AG09309 (cell line): ENCODE measurements at regions not wholly inside any gene's neighbourhood (a gene's known extent, or its start where the extent isn't known, plus 50 kb on each side); places are given as distances from the start of the nearest gene placed in this dataset.
"Not testable (repeated sequence)": the region's sequence is repeated elsewhere in the genome, so short reads cannot be mapped to it uniquely, and the experiment has no call there.

Source experiments
- DNase-seq: peaks from one replicate; pipeline ENCODE4 v3.0.0-alpha.2; 2010; ENCODE audit warnings: low read depth
- H3K4me3 ChIP-seq: 2 replicates; pipeline ENCODE4 v1.5.1; 2011; ENCODE audit warnings: mild to moderate bottlenecking, low read depth, low read length, moderate library complexity; ENCODE audit not compliant: control insufficient read depth
- CTCF ChIP-seq: IDR thresholded peaks from 2 replicates; pipeline ENCODE4 v1.5.1; 2011; ENCODE audit warnings: mild to moderate bottlenecking, low read depth, low read length, inconsistent platforms; ENCODE audit not compliant: insufficient read depth, control insufficient read depth; ENCODE audit errors: missing control alignments

DNA sequence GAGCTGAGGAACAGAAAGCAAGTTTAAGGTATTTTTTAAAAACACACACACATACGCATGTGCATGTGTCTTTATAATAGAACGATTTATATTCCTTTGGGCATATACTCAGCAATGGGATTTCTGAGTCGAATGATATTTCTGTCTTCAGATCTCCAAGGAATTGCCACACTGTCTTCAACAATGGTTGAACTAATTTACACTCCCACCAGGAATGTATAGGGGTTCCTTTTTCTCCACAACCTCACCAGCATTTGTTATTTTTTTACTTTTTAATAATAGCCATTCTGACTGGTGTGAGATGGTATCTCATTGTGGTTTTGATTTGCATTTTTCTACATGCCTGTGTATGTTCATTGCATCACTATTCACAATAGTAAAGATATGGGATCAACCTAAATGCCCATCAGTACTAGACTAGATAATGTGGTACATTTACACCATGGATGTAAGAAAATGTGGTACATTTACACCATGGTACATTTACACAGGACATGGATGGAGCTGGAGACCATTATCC is 60.3 kb upstream of the MAP3K1 start:
- TF ChIP-seq CTCF, result no peak
- H3K4me3 ChIP-seq, result no peak overlapping the region
- DNase-seq, result no peak

DNA sequence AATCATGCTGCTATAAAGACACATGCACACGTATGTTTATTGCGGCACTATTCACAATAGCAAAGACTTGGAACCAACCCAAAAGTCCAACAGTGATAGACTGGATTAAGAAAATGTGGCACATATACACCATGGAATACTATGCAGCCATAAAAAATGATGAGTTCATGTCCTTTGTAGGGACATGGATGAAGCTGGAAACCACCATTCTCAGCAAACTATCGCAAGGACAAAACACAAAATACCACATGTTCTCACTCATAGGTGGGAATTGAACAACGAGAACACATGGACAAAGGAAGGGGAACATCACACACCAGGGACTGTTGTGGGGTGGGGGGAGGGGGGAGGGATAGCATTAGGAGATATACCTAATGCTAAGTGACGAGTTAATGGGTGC is 61.8 kb upstream of the MAP3K1 start:
- not testable (repeated sequence) for DNase-seq, H3K4me3 ChIP-seq

- H3K4me3 ChIP-seq, result no peak overlapping the region
- DNase-seq, result no peak
- no peak for TF ChIP-seq CTCF
Observed at GRCh38 chr5:56751572-56752313, 63.6 kb upstream of the MAP3K1 start.

DNA sequence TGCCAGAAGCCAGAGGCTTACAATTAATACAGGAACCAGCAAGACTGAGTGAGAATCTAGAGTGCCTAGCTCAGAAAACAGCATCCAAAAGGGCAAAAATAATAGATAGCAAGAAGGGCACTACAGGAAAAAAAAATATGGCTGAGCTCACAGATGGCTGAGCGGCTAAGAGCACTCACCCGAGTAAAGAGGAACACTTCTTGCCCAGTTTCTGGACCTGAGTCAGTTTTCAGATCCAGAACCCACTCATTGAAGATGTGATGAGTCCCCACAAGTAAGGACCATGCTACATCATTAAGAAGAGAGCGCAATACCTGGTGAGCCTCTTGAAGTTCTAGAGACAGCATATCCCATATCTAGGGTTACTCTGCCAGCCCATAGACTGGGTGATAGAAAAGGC is 65.5 kb upstream of the MAP3K1 start:
- no peak for DNase-seq
- no peak overlapping the region for H3K4me3 ChIP-seq
- no peak for TF ChIP-seq CTCF

- no peak for TF ChIP-seq CTCF
- no peak overlapping the region for H3K4me3 ChIP-seq
Observed at GRCh38 chr5:56746553-56747339, 68.6 kb upstream of the MAP3K1 start.

DNA sequence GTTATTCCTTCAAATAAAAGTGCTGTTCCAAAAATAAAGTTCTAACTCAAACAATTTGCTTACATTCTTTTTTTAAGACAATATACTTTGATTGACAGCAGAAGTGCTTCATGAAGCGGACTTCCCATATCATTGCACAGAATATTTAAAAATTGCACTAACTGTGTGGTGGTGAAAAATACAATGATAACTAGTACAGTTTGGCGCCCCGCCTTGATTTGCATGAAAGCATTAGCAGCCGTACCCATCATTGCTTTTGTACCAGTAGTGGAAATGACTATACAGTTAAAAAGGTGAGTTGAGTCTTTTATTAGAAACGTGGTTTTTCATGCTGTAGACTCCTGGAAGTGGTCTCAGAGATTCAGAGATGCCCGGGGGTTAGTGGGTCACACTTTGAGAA is 69.5 kb upstream of the MAP3K1 start:
- no peak overlapping the region for H3K4me3 ChIP-seq
- no peak for DNase-seq
- TF ChIP-seq CTCF, result no peak

More at GRCh38 chr5:56746553-56747339, 68.6 kb upstream of the MAP3K1 start:
- no peak for DNase-seq

DNA sequence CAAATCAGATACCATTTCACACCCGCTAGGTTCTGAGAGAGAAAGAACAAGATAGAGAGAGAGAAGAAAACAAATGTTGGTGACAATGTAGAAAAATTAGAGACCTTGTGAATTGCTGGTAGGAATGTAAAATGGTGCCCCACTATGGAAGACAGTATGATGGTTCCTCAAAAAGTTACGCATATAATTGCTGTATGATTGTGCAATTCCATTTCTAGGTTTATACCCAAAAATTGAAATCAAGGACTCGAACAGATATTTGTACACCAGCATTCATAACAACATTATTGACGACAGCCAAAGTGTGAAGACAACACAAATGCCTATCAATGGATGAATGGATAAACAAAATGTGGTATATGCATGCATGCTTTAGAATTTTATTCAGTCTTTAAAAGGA is 74.5 kb upstream of the MAP3K1 start:
- no peak for DNase-seq
- no peak overlapping the region for H3K4me3 ChIP-seq
- TF ChIP-seq CTCF, result no peak
